ENCODE measurements at regions not wholly inside any gene's neighbourhood (a gene's known extent, or its start where the extent isn't known, plus 50 kb on each side); places are given as distances from the start of the nearest gene placed in this dataset.

DNA sequence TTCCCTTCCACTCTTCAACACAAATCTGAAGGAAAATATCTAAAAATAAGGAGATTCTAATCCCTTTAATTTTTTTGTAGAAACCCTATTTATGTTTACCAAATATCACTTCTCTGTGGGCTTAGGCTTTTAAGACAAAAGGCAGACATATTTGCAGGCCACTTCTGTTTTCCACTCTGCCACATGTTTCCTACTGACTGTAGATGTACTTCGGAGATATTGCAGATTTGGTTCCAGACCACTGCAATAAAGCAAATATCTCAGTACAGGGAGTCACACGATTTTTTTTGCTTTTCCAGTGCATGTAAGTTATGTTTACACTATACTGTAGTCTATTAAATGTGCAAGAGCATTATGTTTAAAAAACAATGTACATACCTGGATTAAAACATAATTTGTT, 219.0 kb downstream of the SREK1 start:
- TF ChIP-seq, protein P1, sequence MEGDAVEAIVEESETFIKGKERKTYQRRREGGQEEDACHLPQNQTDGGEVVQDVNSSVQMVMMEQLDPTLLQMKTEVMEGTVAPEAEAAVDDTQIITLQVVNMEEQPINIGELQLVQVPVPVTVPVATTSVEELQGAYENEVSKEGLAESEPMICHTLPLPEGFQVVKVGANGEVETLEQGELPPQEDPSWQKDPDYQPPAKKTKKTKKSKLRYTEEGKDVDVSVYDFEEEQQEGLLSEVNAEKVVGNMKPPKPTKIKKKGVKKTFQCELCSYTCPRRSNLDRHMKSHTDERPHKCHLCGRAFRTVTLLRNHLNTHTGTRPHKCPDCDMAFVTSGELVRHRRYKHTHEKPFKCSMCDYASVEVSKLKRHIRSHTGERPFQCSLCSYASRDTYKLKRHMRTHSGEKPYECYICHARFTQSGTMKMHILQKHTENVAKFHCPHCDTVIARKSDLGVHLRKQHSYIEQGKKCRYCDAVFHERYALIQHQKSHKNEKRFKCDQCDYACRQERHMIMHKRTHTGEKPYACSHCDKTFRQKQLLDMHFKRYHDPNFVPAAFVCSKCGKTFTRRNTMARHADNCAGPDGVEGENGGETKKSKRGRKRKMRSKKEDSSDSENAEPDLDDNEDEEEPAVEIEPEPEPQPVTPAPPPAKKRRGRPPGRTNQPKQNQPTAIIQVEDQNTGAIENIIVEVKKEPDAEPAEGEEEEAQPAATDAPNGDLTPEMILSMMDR (IDR thresholded peaks at IDR 0.05; ENCODE audit: low read length), result no peak
- TF ChIP-seq EZH2 (IDR thresholded peaks at IDR 0.05; ENCODE audit: borderline replicate concordance, low read length), result no peak
